Endothelial cell of umbilical vein (primary cell): ENCODE measurements at regions not wholly inside any gene's neighbourhood (a gene's known extent, or its start where the extent isn't known, plus 50 kb on each side); places are given as distances from the start of the nearest gene placed in this dataset.

ENCODE experiments used
- BruUV-seq: library from RNA; stranded (reverse); fragments of 400-500 nt; replicated peaks from 2 replicates; lab custom pipeline; 2021; lab: Mats Ljungman, UMichigan
- CTCF ChIA-PET: fragments of 300-600, 350-600 bp; sonication (Branson Sonifier 250); formaldehyde crosslinking; loops from one replicate; lab custom pipeline; 2021; ENCODE audit warnings: antibody characterized with exemption, inconsistent platforms; lab: Charles Lee
- POLR2A ChIA-PET: fragments of 300-600, 350-600 bp; sonication (Branson Sonifier 250); formaldehyde crosslinking; loops from one replicate; lab custom pipeline; 2021; ENCODE audit warnings: antibody characterized with exemption, inconsistent platforms; lab: Charles Lee
- DNase-seq: peaks from one replicate; pipeline ENCODE4 v3.0.0-alpha.2; 2011; ENCODE audit warnings: low read depth, low spot score
- FAIRE-seq: peaks from 2 replicates; lab custom pipeline; 2011; peaks lifted over from hg19 to GRCh38; lab: Jason Lieb, UNC
- H2AFZ ChIP-seq: 2 replicates; pipeline ENCODE4 v1.6.0; 2012; ENCODE audit warnings: low read depth, low read length, control low read depth, inconsistent platforms
- H3K27ac ChIP-seq: 2 replicates; pipeline ENCODE4 v1.5.1; 2011; ENCODE audit warnings: low read depth, mild to moderate bottlenecking, control low read depth, low read length, moderate library complexity; ENCODE audit not compliant: insufficient read depth
- H3K27me3 ChIP-seq, 2 experiments: 2 replicates each; pipeline versions ENCODE4 v1.6.0 to v1.6.1; 2011; ENCODE audit warnings: low read length in 2 of 2, mixed read lengths in 1 of 2; ENCODE audit not compliant: control insufficient read depth in 2 of 2, insufficient read depth in 2 of 2
- H3K36me3 ChIP-seq, 2 experiments: 2 replicates in 1 of 2; 3 replicates in 1 of 2; pipeline ENCODE4 v1.5.1; 2011; ENCODE audit warnings: low read length in 2 of 2, mild to moderate bottlenecking in 1 of 2, moderate library complexity in 1 of 2; ENCODE audit not compliant: control insufficient read depth in 2 of 2, insufficient read depth in 2 of 2; ENCODE audit errors: extremely low read depth in 1 of 2
- H3K4me1 ChIP-seq: 3 replicates; pipeline ENCODE4 v1.5.1; 2011; ENCODE audit warnings: mild to moderate bottlenecking, low read length; ENCODE audit not compliant: control insufficient read depth, insufficient read depth; ENCODE audit errors: extremely low read depth
- H3K4me2 ChIP-seq: 2 replicates; pipeline ENCODE4 v1.6.1; 2011; ENCODE audit warnings: low read length, control low read depth, mixed read lengths; ENCODE audit not compliant: insufficient read depth
- H3K4me3 ChIP-seq, 3 experiments: fragments of 200-600 bp in 1 of 3; sonication (generic), shearing (Covaris generic) in 1 of 3; replicated peaks in 1 of 3; 2 replicates each; pipeline ENCODE4 v1.5.1; 2011 to 2016; ENCODE audit warnings: control low read depth in 3 of 3, low read length in 3 of 3, mild to moderate bottlenecking in 2 of 3, inconsistent platforms in 1 of 3, low read depth in 1 of 3, moderate library complexity in 1 of 3; ENCODE audit not compliant: insufficient read depth in 1 of 3
- H3K79me2 ChIP-seq: 2 replicates; pipeline ENCODE4 v1.6.0; 2012; ENCODE audit warnings: low read length, inconsistent platforms; ENCODE audit not compliant: control insufficient read depth, insufficient read depth
- H3K9ac ChIP-seq: replicated peaks from 2 replicates; pipeline ENCODE3; 2011; ENCODE audit warnings: low read length, control low read depth; ENCODE audit not compliant: insufficient read depth; ENCODE audit errors: extremely low read depth
- H3K9me1 ChIP-seq: replicated peaks from 3 replicates; pipeline ENCODE4 v1.6.0; 2011; ENCODE audit warnings: mild to moderate bottlenecking, low read length; ENCODE audit not compliant: control insufficient read depth, insufficient read depth; ENCODE audit errors: extremely low read depth
- H3K9me3 ChIP-seq: replicated peaks from 2 replicates; pipeline ENCODE4 v1.5.1; 2012; ENCODE audit warnings: low read length, inconsistent platforms; ENCODE audit not compliant: control insufficient read depth, insufficient read depth
- H4K20me1 ChIP-seq: replicated peaks from 2 replicates; pipeline ENCODE3; 2011; ENCODE audit warnings: mild to moderate bottlenecking, low read length; ENCODE audit not compliant: control insufficient read depth, insufficient read depth; ENCODE audit errors: extremely low read depth
- EZH2 ChIP-seq: IDR thresholded peaks from 2 replicates; pipeline ENCODE4 v1.6.1; 2012; ENCODE audit warnings: borderline replicate concordance, low read depth, mild to moderate bottlenecking, moderate library complexity, low read length, inconsistent platforms; ENCODE audit not compliant: severe bottlenecking
- FOS ChIP-seq: IDR thresholded peaks from 2 replicates; pipeline ENCODE4 v1.6.1; 2011; ENCODE audit warnings: mild to moderate bottlenecking, low read length, moderate library complexity, borderline replicate concordance; ENCODE audit not compliant: insufficient read depth
- GATA2 ChIP-seq: IDR thresholded peaks from 2 replicates; pipeline ENCODE4 v1.7.0; 2011; ENCODE audit warnings: low read depth, mild to moderate bottlenecking, moderate library complexity, mixed read lengths, low read length; ENCODE audit not compliant: insufficient read length, insufficient read depth
- JUN ChIP-seq: IDR thresholded peaks from 2 replicates; pipeline ENCODE4 v1.6.1; 2011; ENCODE audit warnings: borderline replicate concordance, low read depth; ENCODE audit not compliant: insufficient read length, insufficient read depth
- MYC ChIP-seq: IDR thresholded peaks from one replicate; pipeline ENCODE4 v1.6.1; 2011; ENCODE audit warnings: mild to moderate bottlenecking, low read depth, low read length
- POLR2A ChIP-seq: IDR thresholded peaks from 2 replicates; pipeline ENCODE4 v1.6.1; 2012; ENCODE audit warnings: low read depth, mild to moderate bottlenecking, control low read depth, low read length
- POLR2AphosphoS5 ChIP-seq: IDR thresholded peaks from 2 replicates; pipeline ENCODE4 v1.6.1; 2012; ENCODE audit warnings: low read depth, mild to moderate bottlenecking, control low read depth, low read length, moderate library complexity; ENCODE audit not compliant: insufficient read depth
- dilution Hi-C: fragments of 300-500 bp; cut with MboI; formaldehyde crosslinking; loops from one replicate; pipeline ENCODE4 v1.15.0; 2019; ENCODE audit warnings: low sequenced_read_pairs; ENCODE audit not compliant: extremely low pct_ligation_motif_present
- intact Hi-C: fragments of 100-400 bp; cut with micrococcal nuclease; formaldehyde crosslinking; loops from one replicate; pipeline ENCODE4 v1.10.0; 2022
- TF ChIP-seq, protein P1 (sequence below), 2 donors: IDR thresholded peaks; 1 replicate in 1 of 2; 2 replicates in 1 of 2; pipeline ENCODE4 v1.5.1; 2011; ENCODE audit warnings: low read length in 2 of 2, mild to moderate bottlenecking in 2 of 2, moderate library complexity in 2 of 2, control low read depth in 1 of 2, inconsistent platforms in 1 of 2, low read depth in 1 of 2; ENCODE audit not compliant: insufficient read depth in 1 of 2; ENCODE audit errors: extremely low read depth in 1 of 2
- TF ChIP-seq, protein P2 (sequence below): IDR thresholded peaks from 2 replicates; pipeline ENCODE4 v1.6.1; 2011; ENCODE audit not compliant: insufficient read depth, insufficient read length

DNA sequence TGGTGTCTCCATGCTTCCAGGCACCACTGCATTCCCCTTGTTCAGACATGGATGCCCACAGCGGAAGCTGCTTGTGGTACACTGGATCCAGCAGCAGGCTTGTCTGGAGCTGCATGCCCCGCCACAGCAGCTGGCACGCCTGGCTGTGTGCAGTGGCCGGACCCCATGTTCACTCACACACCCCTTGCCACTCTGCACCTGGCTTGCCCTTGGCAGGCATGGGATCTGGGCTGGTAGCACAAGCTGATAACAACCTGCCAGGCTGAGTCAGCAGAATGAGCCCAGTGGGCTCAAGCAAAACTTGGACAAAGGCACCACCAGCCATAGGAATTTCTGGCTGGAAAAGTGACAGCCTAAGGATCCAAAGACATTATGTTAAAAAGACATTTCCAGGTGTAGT, 91.8 kb upstream of the TMEM168 start:
- peaks cover 26% of the 10 kb centered on the region for H3K4me1 ChIP-seq
- H3K4me3 ChIP-seq, result no peak overlapping the region
- no peaks in the 10 kb centered on the region for H3K27me3 ChIP-seq
- no TSS peak for BruUV-seq
- no peaks in the 10 kb centered on the region for H3K9me1 ChIP-seq
- H3K9me3 ChIP-seq, result no peaks in the 10 kb centered on the region
- dilution Hi-C loops (no loop called here), intact Hi-C loops (no loop called here)
- no peak overlapping the region for H3K27ac ChIP-seq
- no peaks in the 10 kb centered on the region for H4K20me1 ChIP-seq
- no peak overlapping the region for H3K9ac ChIP-seq
- ChIA-PET CTCF (interaction anchor here (1.0 to 1.5 kb wide), 3 partner anchors 12 to 332 kb away, joined by 4 to 5 read pairs (median 4); no protein-coding TSS in a partner anchor), POLR2A (interaction anchor here (0.6 kb wide), 1 partner anchor 10 kb away, joined by 3 read pairs; no protein-coding TSS in a partner anchor)
- DNase-seq, result no peak
- no peak for FAIRE-seq
- no peaks in the 10 kb centered on the region for H3K36me3 ChIP-seq
- H3K79me2 ChIP-seq, result no peaks in the 10 kb centered on the region
- no peak overlapping the region for H3K4me2 ChIP-seq
- TF ChIP-seq MYC (no peak), POLR2AphosphoS5 (no peak), POLR2A (no peak), GATA2 (no peak), EZH2 (no peak), JUN (no peak), FOS (no peak)
- TF ChIP-seq, protein P1, sequence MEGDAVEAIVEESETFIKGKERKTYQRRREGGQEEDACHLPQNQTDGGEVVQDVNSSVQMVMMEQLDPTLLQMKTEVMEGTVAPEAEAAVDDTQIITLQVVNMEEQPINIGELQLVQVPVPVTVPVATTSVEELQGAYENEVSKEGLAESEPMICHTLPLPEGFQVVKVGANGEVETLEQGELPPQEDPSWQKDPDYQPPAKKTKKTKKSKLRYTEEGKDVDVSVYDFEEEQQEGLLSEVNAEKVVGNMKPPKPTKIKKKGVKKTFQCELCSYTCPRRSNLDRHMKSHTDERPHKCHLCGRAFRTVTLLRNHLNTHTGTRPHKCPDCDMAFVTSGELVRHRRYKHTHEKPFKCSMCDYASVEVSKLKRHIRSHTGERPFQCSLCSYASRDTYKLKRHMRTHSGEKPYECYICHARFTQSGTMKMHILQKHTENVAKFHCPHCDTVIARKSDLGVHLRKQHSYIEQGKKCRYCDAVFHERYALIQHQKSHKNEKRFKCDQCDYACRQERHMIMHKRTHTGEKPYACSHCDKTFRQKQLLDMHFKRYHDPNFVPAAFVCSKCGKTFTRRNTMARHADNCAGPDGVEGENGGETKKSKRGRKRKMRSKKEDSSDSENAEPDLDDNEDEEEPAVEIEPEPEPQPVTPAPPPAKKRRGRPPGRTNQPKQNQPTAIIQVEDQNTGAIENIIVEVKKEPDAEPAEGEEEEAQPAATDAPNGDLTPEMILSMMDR (IDR thresholded peaks at IDR 0.05; ENCODE audit: extremely low read depth in 1 of 2, insufficient read depth in 1 of 2, low read depth in 1 of 2, low read length in 2 of 2), result no peak
- TF ChIP-seq, protein P2, sequence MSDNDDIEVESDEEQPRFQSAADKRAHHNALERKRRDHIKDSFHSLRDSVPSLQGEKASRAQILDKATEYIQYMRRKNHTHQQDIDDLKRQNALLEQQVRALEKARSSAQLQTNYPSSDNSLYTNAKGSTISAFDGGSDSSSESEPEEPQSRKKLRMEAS, result no peak
- H2AFZ ChIP-seq, result no peak overlapping the region
